ENCODE measurements at regions not wholly inside any gene's neighbourhood (a gene's known extent, or its start where the extent isn't known, plus 50 kb on each side); places are given as distances from the start of the nearest gene placed in this dataset.

DNA sequence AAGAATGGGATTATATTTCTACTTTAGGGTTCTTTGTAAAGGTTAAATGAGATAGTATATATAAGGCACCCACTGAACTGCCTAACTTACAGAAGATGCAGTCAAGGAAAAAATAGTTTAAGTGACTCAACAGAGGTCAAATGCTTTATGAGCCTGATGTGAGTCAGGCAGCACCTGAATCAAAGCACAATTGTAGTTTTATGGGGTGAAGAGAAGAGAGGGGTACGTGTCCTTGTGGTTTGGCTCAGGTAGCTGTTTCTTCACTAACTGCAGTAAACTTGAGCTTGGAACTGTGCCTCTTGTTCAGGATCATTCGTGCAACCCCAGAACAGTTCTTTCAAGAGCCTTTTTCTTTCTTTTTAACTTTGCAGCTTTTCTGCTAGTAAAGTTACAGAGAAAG, 125.2 kb upstream of the SPON1 start:
- Mint-ChIP-seq H3K4me3 (ENCODE audit: unreplicated experiment) (no peak overlapping the region), H3K27ac (ENCODE audit: unreplicated experiment) (no peak overlapping the region), H3K36me3 (ENCODE audit: unreplicated experiment) (no peaks in the 10 kb centered on the region), H3K4me1 (ENCODE audit: unreplicated experiment) (no peaks in the 10 kb centered on the region), H3K9me3 (ENCODE audit: unreplicated experiment) (no peaks in the 10 kb centered on the region), H3K27me3 (ENCODE audit: unreplicated experiment) (peaks cover 11% of the 10 kb centered on the region)
- no peak for DNase-seq (ENCODE audit: extremely low spot score, unreplicated experiment)
- TF ChIP-seq, protein P1, sequence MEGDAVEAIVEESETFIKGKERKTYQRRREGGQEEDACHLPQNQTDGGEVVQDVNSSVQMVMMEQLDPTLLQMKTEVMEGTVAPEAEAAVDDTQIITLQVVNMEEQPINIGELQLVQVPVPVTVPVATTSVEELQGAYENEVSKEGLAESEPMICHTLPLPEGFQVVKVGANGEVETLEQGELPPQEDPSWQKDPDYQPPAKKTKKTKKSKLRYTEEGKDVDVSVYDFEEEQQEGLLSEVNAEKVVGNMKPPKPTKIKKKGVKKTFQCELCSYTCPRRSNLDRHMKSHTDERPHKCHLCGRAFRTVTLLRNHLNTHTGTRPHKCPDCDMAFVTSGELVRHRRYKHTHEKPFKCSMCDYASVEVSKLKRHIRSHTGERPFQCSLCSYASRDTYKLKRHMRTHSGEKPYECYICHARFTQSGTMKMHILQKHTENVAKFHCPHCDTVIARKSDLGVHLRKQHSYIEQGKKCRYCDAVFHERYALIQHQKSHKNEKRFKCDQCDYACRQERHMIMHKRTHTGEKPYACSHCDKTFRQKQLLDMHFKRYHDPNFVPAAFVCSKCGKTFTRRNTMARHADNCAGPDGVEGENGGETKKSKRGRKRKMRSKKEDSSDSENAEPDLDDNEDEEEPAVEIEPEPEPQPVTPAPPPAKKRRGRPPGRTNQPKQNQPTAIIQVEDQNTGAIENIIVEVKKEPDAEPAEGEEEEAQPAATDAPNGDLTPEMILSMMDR (IDR thresholded peaks at IDR 0.05): no peak

DNA sequence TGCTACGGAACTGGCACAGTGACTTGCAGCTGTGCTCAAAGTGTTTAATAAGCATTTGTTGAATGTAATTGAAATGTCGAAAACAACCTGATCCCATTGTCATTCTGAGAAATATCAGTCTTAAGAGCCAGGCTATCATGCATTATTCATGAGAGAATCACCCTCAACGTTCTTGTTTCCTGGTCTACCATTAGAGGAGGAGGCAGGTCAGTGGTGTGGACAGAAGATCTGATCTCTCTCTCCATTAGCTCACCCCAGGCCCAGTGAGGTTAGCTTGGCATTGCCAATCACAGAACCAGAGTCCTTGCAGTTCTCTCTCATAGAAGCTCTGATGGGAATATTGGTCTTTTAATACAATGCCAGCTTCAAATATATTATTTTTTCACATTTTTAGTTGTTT, 121.1 kb upstream of the SPON1 start:
- Mint-ChIP-seq H3K4me1 (ENCODE audit: unreplicated experiment) (no peaks in the 10 kb centered on the region), H3K4me3 (ENCODE audit: unreplicated experiment) (no peak overlapping the region), H3K27me3 (ENCODE audit: unreplicated experiment) (peaks cover 14% of the 10 kb centered on the region), H3K9me3 (ENCODE audit: unreplicated experiment) (no peaks in the 10 kb centered on the region), H3K27ac (ENCODE audit: unreplicated experiment) (no peak overlapping the region), H3K36me3 (ENCODE audit: unreplicated experiment) (no peaks in the 10 kb centered on the region)
- DNase-seq (ENCODE audit: extremely low spot score, unreplicated experiment): no peak
- TF ChIP-seq, protein P1 (IDR thresholded peaks at IDR 0.05): no peak

DNA sequence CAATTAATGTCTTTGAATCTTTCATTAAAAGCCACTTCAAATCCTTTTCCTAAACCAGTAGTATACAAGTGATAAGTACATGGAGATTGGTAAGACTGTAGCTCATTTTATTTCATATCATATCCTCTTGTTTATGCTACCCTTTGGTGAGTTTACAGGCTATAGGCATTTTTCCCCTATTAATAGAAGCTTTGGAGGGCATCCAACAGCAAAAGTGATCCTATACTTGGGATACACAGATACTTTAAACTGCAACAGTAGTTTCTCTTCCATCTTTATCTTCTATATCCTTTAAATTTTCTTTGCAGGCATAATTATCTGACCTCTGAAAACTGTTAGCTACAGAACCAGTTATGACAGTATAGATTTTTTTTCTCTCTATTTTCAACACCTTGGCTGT, 114.5 kb upstream of the SPON1 start:
- no peak overlapping the region for H3K27ac Mint-ChIP-seq (ENCODE audit: unreplicated experiment)
- DNase-seq (ENCODE audit: extremely low spot score, unreplicated experiment): no peak
- peaks cover 5% of the 10 kb centered on the region for H3K27me3 Mint-ChIP-seq (ENCODE audit: unreplicated experiment)
- no peaks in the 10 kb centered on the region for H3K4me1 Mint-ChIP-seq (ENCODE audit: unreplicated experiment)
- no peaks in the 10 kb centered on the region for H3K36me3 Mint-ChIP-seq (ENCODE audit: unreplicated experiment)
- no peak overlapping the region for H3K4me3 Mint-ChIP-seq (ENCODE audit: unreplicated experiment)
- H3K9me3 Mint-ChIP-seq (ENCODE audit: unreplicated experiment): no peaks in the 10 kb centered on the region
- TF ChIP-seq, protein P1 (IDR thresholded peaks at IDR 0.05): no peak

DNA sequence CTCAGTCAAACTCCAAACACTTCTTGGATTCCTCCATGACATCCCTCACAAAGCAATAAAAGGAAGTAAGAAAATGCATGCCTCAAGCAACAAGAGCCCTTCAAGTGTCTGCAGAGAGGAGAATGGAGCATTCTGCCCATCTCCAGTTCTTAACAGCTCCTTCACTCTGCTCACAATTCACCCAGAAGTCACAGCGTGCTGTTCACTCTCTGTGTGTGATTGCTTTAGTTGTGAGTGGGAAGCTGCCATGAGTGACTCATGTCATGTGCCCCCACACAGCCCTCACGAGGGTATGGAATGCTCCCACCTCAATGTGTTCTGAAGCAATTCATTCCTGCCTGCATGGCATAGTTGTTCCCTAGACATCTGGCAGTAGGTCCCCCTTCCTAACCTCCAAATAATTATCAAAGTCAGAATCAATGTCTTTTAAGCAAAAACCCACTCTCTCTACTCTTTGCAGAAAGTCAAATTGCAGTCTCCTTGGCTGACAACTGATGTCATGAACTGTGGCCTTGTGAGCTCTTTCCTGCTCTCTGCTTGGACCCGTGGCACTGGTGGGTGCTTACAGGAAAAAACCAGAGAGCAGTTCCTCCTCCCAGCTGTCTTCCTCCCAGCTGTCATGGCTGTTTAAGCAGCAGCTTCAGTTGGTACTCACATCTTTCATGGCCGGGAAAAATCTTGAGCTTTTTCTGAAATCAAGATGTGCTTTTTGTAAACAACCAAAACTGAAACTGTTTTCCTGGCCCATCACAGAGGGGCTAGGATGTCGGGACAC, 112.1 kb upstream of the SPON1 start:
- Mint-ChIP-seq H3K27ac (ENCODE audit: unreplicated experiment) (no peak overlapping the region), H3K4me3 (ENCODE audit: unreplicated experiment) (no peak overlapping the region), H3K36me3 (ENCODE audit: unreplicated experiment) (no peaks in the 10 kb centered on the region), H3K4me1 (ENCODE audit: unreplicated experiment) (no peaks in the 10 kb centered on the region), H3K27me3 (ENCODE audit: unreplicated experiment) (peaks cover 5% of the 10 kb centered on the region), H3K9me3 (ENCODE audit: unreplicated experiment) (no peaks in the 10 kb centered on the region)
- DNase-seq (ENCODE audit: extremely low spot score, unreplicated experiment): no peak
- TF ChIP-seq, protein P1 (IDR thresholded peaks at IDR 0.05): no peak

DNA sequence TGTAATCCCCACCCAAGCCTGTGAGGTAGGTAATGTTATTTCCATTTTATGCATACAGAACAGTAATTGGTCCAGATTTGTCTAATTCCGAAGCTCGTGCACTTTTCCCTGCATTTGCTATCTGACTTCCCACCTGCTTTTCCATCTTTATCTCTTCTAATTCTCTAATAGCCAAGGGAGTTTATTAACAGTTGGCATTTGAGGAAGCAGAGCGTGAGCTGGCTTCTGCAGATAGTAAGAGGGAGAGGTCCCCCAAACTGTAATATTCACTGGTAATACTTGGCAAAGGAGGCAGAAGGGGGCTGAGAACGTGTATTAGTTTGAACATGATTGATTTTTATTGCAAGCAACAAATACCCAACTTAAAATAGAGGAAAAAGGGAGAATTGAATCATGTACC, 110.8 kb upstream of the SPON1 start:
- Mint-ChIP-seq H3K27ac (ENCODE audit: unreplicated experiment) (no peak overlapping the region), H3K9me3 (ENCODE audit: unreplicated experiment) (no peaks in the 10 kb centered on the region), H3K36me3 (ENCODE audit: unreplicated experiment) (no peaks in the 10 kb centered on the region), H3K4me1 (ENCODE audit: unreplicated experiment) (no peaks in the 10 kb centered on the region), H3K4me3 (ENCODE audit: unreplicated experiment) (no peak overlapping the region), H3K27me3 (ENCODE audit: unreplicated experiment) (peaks cover 5% of the 10 kb centered on the region)
- TF ChIP-seq, protein P1 (IDR thresholded peaks at IDR 0.05): no peak
- no peak for DNase-seq (ENCODE audit: extremely low spot score, unreplicated experiment)
